ENCODE measurements at regions not wholly inside any gene's neighbourhood (a gene's known extent, or its start where the extent isn't known, plus 50 kb on each side); places are given as distances from the start of the nearest gene placed in this dataset.

DNA sequence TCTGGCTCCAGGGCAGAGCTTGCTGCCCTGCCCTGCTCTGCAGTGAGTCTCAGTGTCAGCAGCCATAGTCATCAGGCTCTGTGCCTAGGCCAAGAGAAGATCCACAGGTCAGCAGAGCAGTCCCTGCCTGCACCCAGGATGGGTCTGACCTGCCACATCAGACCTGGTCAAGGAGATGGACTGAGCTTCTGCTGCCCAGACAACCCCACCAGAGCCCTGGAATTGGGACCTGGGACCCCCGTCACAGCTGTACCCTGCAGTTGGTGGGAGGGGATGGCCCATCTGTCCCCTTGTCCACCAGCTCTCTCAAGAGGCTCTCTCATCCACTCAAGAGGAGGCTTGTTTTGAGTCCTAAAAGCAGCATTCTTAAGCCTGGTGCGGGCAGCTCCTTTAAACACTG lies 142.6 kb downstream of the TFCP2L1 start:
- H3K36me3 ChIP-seq, result no peaks in the 10 kb centered on the region
- 66 to 86% (median 82%) methylated on average over 2 of the region's 2 CpGs for WGBS, 5 donors
- no peak overlapping the region for H3K27ac ChIP-seq
- no peaks in the 10 kb centered on the region for H3K27me3 ChIP-seq
- no peak for TF ChIP-seq POLR2AphosphoS5 (IDR thresholded peaks at IDR 0.05)
- TF ChIP-seq, protein P1, sequence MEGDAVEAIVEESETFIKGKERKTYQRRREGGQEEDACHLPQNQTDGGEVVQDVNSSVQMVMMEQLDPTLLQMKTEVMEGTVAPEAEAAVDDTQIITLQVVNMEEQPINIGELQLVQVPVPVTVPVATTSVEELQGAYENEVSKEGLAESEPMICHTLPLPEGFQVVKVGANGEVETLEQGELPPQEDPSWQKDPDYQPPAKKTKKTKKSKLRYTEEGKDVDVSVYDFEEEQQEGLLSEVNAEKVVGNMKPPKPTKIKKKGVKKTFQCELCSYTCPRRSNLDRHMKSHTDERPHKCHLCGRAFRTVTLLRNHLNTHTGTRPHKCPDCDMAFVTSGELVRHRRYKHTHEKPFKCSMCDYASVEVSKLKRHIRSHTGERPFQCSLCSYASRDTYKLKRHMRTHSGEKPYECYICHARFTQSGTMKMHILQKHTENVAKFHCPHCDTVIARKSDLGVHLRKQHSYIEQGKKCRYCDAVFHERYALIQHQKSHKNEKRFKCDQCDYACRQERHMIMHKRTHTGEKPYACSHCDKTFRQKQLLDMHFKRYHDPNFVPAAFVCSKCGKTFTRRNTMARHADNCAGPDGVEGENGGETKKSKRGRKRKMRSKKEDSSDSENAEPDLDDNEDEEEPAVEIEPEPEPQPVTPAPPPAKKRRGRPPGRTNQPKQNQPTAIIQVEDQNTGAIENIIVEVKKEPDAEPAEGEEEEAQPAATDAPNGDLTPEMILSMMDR (IDR thresholded peaks at IDR 0.05), result no peak
- no peak for TF ChIP-seq POLR2A (IDR thresholded peaks at IDR 0.05)
- TF ChIP-seq EP300 (IDR thresholded peaks at IDR 0.05), result no peak
- intact Hi-C loops (cut with DNase I; ENCODE audit: low total_unique reads), result no loop called here
- peak in 1 of 2 donors; percentile 2 for DNase-seq
- no peaks in the 10 kb centered on the region for H3K4me1 ChIP-seq
- no peak overlapping the region for H3K4me3 ChIP-seq
- H3K9me3 ChIP-seq, result peaks cover 0 to 8% (median 2%) of the 10 kb centered on the region in 4 donors

GRCh38 chr2:121144111-121144510 lies 140.9 kb downstream of the TFCP2L1 start:
- intact Hi-C loops (cut with DNase I; ENCODE audit: low total_unique reads), result no loop called here
- H3K27me3 ChIP-seq, result no peaks in the 10 kb centered on the region
- H3K4me3 ChIP-seq, result no peak overlapping the region
- peaks cover 0 to 8% (median 2%) of the 10 kb centered on the region in 4 donors for H3K9me3 ChIP-seq
- no peaks in the 10 kb centered on the region for H3K36me3 ChIP-seq
- no peak for DNase-seq
- no peak overlapping the region for H3K27ac ChIP-seq
- TF ChIP-seq, protein P1 (IDR thresholded peaks at IDR 0.05), result no peak
- TF ChIP-seq EP300 (IDR thresholded peaks at IDR 0.05) (no peak), POLR2A (IDR thresholded peaks at IDR 0.05) (no peak), POLR2AphosphoS5 (IDR thresholded peaks at IDR 0.05) (no peak)
- H3K4me1 ChIP-seq, result no peaks in the 10 kb centered on the region
- 83 to 95% (median 88%) methylated on average over 7 of the region's 7 CpGs for WGBS, 5 donors

DNA sequence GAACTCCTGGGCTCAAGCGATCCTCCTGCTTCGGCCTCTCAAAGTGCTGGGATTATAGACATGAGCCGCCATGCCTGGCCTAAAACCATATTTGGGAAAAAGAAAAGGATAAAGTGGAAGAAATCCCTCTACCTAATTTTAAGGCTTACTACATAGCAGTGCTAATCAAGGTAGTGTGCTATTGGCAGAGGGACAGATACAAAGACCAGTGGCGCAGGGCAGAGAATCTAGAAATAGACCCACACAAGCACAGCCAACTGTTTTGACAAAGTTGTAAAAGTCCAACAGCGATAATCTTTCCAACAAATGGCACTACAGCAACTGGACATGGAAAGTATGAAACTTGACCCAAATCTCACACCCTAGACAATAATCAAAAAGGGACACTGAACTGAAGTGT lies 138.4 kb downstream of the TFCP2L1 start:
- Histone ChIP-seq H3K4me1 (peaks cover 0 to 6% (median 3%) of the 10 kb centered on the region in 4 donors), H3K27ac (no peak overlapping the region), H3K27me3 (no peaks in the 10 kb centered on the region), H3K9me3 (no peaks in the 10 kb centered on the region), H3K4me3 (no peak overlapping the region), H3K36me3 (no peaks in the 10 kb centered on the region)
- intact Hi-C loops (cut with DNase I; ENCODE audit: low total_unique reads), result no loop called here
- TF ChIP-seq POLR2A (IDR thresholded peaks at IDR 0.05), result no peak
- TF ChIP-seq, protein P1 (IDR thresholded peaks at IDR 0.05), result no peak
- WGBS, 5 donors, result 94 to 99% (median 95%) methylated on average over 5 of the region's 5 CpGs
- no peak for DNase-seq

GRCh38 chr2:121147766-121148165 lies 137.2 kb downstream of the TFCP2L1 start:
- peaks cover 0 to 14% (median 8%) of the 10 kb centered on the region in 4 donors for H3K4me1 ChIP-seq
- TF ChIP-seq POLR2A (IDR thresholded peaks at IDR 0.05) (no peak), POLR2AphosphoS5 (IDR thresholded peaks at IDR 0.05) (no peak), EP300 (IDR thresholded peaks at IDR 0.05) (no peak)
- TF ChIP-seq, protein P1 (IDR thresholded peaks at IDR 0.05), result no peak
- no peaks in the 10 kb centered on the region for H3K27me3 ChIP-seq
- no peak overlapping the region for H3K27ac ChIP-seq
- intact Hi-C loops (cut with DNase I; ENCODE audit: low total_unique reads), result no loop called here
- DNase-seq, result no peak
- H3K4me3 ChIP-seq, result no peak overlapping the region
- H3K9me3 ChIP-seq, result no peaks in the 10 kb centered on the region
- 39 to 70% (median 48%) methylated on average over 1 of the region's 1 CpG for WGBS, 5 donors
- no peaks in the 10 kb centered on the region for H3K36me3 ChIP-seq

All from stomach (tissue), 8 donors.